ENCODE measurements at regions not wholly inside any gene's neighbourhood (a gene's known extent, or its start where the extent isn't known, plus 50 kb on each side); places are given as distances from the start of the nearest gene placed in this dataset.

GRCh38 chr10:36301539-36301938 lies 659.4 kb upstream of the FZD8 start:
- H4K8ac ChIP-seq (ENCODE audit: low read depth in 2 of 2, low read length in 2 of 2), result no peak overlapping the region
- TF ChIP-seq NFE2L2 (IDR thresholded peaks at IDR 0.05; ENCODE audit: low read depth, low read length) (no peak), CHD1 (IDR thresholded peaks at IDR 0.05; ENCODE audit: low read depth, low read length) (no peak), CEBPB (IDR thresholded peaks at IDR 0.05; ENCODE audit: low read depth, low read length) (peak; percentile 53)
- ChIA-PET CTCF (no interaction called here), POLR2A (ENCODE audit: unreplicated experiment) (no interaction called here)
- no peak overlapping the region for H3K9ac ChIP-seq (ENCODE audit: low read depth, low read length)
- in situ Hi-C loops (cut with MboI; ENCODE audit: low sequenced_read_pairs), result no loop called here
- H3K9me3 ChIP-seq (ENCODE audit: control insufficient read depth, insufficient read depth, low read length), result no peaks in the 10 kb centered on the region
- no peak overlapping the region for H3K18ac ChIP-seq (ENCODE audit: low read depth, low read length)
- ATAC-seq (ENCODE audit: low read depth), result no peak
- no peak overlapping the region for H3K4ac ChIP-seq (ENCODE audit: low read depth, low read length)
- H3K79me1 ChIP-seq (ENCODE audit: low read depth in 1 of 2, low read length in 2 of 2), result no peaks in the 10 kb centered on the region
- H2AK9ac ChIP-seq (replicated peaks; ENCODE audit: low read depth, low read length, poor library complexity), result no peak overlapping the region
- no peak overlapping the region for H4K91ac ChIP-seq (ENCODE audit: insufficient read depth, low read depth, low read length)
- no CpG with 5 or more reads among the region's 1 CpG for WGBS, 2 experiments (ENCODE audit: extremely low coverage in 2 of 2, insufficient read length in 1 of 2)
- H2AFZ ChIP-seq (replicated peaks; ENCODE audit: low read length, poor library complexity), result no peak overlapping the region
- no peak overlapping the region for H3K4me2 ChIP-seq (ENCODE audit: low read depth, low read length)
- H2BK5ac ChIP-seq (ENCODE audit: low read depth, low read length, poor library complexity, severe bottlenecking), result no peak overlapping the region
- no peak overlapping the region for H4K5ac ChIP-seq (ENCODE audit: low read depth, low read length)
- H3K9me1 ChIP-seq (ENCODE audit: insufficient read depth, low read length), result no peaks in the 10 kb centered on the region
- BruUV-seq (replicated peaks), result no TSS peak
- no peak overlapping the region for H3K14ac ChIP-seq (replicated peaks; ENCODE audit: low read depth, low read length)
- H2AK5ac ChIP-seq (ENCODE audit: low read depth, low read length), result no peak overlapping the region
- no peaks in the 10 kb centered on the region for H4K20me1 ChIP-seq (ENCODE audit: insufficient read depth, low read length)
- H3K27ac ChIP-seq (ENCODE audit: insufficient read depth, low read length), result no peak overlapping the region
- no peak overlapping the region for H3K23ac ChIP-seq (ENCODE audit: low read depth, low read length)
- H2BK15ac ChIP-seq (ENCODE audit: low read depth, low read length), result no peak overlapping the region
- H2BK120ac ChIP-seq (ENCODE audit: low read depth, low read length), result no peak overlapping the region
- H3K4me3 ChIP-seq (ENCODE audit: insufficient read depth, low read depth, low read length), result no peak overlapping the region
- dilution Hi-C loops (cut with HindIII; ENCODE audit: low sequenced_read_pairs, unreplicated experiment), result no loop called here
- H3K36me3 ChIP-seq (ENCODE audit: control insufficient read depth, insufficient read depth, low read length), result no peaks in the 10 kb centered on the region
- DNase-seq, result no peak
- no peak overlapping the region for H2BK20ac ChIP-seq (ENCODE audit: low read depth, low read length)
- H3K4me1 ChIP-seq (ENCODE audit: control insufficient read depth, insufficient read depth, low read length), result no peaks in the 10 kb centered on the region
- no peaks in the 10 kb centered on the region for H3K27me3 ChIP-seq (ENCODE audit: control insufficient read depth, insufficient read depth, low read length)
- intact Hi-C loops (cut with micrococcal nuclease), result no loop called here
- no peak overlapping the region for H3K56ac ChIP-seq (ENCODE audit: extremely low read depth, insufficient read depth, low read length)

Measured in IMR-90 (cell line).